Activated CD8-positive, alpha-beta memory T cell treated with anti-CD3 and anti-CD28 coated beads for 36 hours (primary cell): ENCODE measurements at regions not wholly inside any gene's neighbourhood (a gene's known extent, or its start where the extent isn't known, plus 50 kb on each side); places are given as distances from the start of the nearest gene placed in this dataset.

Experiments
- CTCF ChIA-PET: fragments of 350-600 bp; sonication (Branson Sonifier 250); formaldehyde crosslinking; loops from one replicate; lab custom pipeline; 2021; ENCODE audit warnings: antibody characterized with exemption; lab: Charles Lee
- POLR2A ChIA-PET: fragments of 350-600 bp; sonication (Branson Sonifier 250); formaldehyde crosslinking; loops from one replicate; lab custom pipeline; 2021; ENCODE audit warnings: antibody characterized with exemption; lab: Charles Lee

GRCh38 chr1:39085174-39085573 lies 59.0 kb downstream of the NDUFS5 start:
- ChIA-PET CTCF (interaction anchor here (0.5 kb wide), 1 partner anchor 22 kb away, joined by 3 read pairs; no protein-coding TSS in a partner anchor), POLR2A (no interaction called here)

GRCh38 chr1:39086386-39086785 lies 60.2 kb downstream of the NDUFS5 start:
- ChIA-PET CTCF (interaction anchor here (1.1 kb wide), 1 partner anchor 10 kb away, joined by 3 read pairs; no protein-coding TSS in a partner anchor), POLR2A (no interaction called here)

GRCh38 chr1:39086865-39087409 lies 60.8 kb downstream of the NDUFS5 start:
- POLR2A ChIA-PET, result no interaction called here
- CTCF ChIA-PET, result interaction anchor here (1.1 kb wide), 1 partner anchor 11 kb away, joined by 3 read pairs; no protein-coding TSS in a partner anchor

- ChIA-PET POLR2A (no interaction called here), CTCF (no interaction called here)
These were observed 61.3 kb downstream of the NDUFS5 start for GRCh38 chr1:39087435-39087834.

DNA sequence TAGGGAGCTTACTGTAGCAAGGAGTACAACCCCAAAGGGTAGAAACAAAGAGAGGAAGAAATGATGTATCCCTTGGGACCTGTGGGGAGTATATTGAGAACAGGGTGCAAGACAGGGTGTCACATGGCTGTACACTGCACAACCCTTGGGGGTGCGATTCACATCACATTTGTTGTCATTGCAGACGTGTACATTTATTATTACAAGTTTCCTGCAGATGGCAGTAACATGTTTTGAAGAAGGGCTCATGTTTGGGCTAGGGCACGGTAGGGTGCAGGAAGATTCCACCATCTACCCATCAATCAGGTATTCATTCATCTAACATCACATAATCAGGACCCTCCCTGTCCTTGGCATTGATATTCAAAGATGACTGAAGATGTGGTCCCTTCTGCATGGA lies 62.5 kb downstream of the NDUFS5 start:
- CTCF ChIA-PET, result interaction anchor here (1.6 kb wide), 1 partner anchor 270 kb away, joined by 4 read pairs; no protein-coding TSS in a partner anchor
- POLR2A ChIA-PET, result no interaction called here

DNA sequence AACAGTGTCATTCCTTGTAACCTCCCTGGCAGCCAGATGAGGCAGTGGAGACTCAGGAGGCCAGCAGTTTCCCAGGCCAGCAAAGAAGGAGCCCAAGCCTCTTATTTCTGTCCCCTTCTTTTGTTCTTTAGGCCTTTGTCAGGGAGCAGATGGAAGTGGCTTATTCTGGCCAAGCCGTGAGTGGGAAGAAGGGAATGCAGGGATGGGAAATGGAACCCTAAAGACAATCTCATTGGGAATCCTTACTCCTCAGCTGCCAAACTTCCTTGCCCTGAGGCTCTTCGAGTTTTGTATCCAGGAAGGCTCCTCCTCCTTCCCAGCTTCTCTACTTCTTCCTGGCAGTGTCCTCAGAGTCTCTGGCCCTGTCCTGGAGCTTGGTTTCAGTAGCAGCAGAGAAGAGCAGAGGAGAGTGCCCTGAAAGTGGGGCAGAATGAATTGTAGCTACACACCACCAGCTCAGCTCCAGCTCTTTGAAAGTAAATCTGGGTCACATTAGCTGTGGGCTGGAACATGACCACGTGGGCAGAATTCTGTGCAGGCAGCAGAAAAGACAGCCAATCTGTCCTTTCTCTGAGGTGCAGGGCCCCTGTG lies 63.9 kb downstream of the NDUFS5 start:
- ChIA-PET CTCF (interaction anchor here (1.6 kb wide), 1 partner anchor 271 kb away, joined by 4 read pairs; no protein-coding TSS in a partner anchor), POLR2A (no interaction called here)

DNA sequence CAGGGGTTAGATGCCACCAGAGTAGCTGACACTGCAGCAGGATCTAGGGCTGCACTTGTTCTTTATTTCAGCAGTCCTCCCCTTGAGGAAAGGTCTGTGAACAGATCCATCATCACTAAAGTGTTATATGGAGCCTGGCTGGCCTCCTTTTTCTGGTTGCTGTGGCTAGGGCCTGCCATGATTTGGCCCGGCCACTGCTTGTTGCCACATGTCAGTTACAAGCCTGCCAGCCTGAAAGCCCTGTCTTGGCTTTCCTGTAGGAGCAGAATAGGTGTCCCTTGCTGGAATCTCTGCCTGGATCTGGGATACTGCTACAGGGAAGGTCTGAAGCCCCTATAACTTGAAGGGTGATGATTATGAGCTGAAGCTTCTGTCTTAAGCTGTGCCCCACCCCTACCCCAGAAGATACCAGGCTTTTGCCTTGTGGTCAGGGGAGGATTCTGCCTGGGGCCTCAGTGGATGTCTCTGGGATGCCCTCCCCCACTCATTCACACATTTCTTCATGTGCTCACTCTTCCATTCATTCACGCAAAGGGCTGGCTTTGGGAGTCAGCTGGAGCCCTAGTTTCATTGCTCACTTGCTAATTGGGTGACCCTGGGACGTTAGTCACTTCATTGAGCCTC lies 64.7 kb downstream of the NDUFS5 start:
- POLR2A ChIA-PET, result no interaction called here

DNA sequence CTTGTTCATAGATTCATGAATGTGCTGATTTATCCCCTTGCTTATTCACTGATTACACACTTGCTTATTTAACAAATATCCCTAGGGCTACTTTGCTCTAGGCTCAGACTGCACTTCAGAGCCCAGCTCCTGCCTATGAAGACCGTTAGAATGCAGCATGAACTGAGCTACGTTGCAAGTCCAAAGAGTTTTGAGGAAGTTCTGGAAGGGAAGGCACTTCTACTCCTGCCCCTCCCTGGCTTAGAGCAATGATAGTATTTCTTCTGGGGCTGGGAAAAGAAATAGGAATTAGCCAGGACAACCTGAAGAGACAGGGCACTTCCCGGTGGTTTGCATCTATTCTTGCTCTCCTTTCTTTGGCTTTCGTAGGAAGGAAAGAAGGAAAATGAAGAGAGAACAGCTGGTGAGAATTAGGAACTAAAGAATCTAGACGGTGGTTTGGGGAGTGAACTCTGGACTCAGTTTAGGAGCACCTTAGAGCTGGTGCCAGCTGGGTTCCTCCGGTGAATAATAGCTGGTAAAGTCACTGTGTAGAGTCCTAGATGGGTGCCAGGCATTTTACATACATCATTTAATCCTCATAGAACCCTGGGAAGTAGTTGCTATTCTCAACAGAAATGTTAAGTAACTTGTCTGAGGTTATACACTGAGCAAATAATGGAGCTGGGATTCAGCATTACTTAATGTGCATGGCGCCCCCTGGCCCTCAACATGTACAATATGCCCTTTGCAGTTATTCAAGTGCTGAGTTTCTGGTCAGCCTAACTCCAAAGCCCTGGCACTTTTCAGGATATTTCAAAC lies 65.9 kb downstream of the NDUFS5 start:
- ChIA-PET CTCF (interaction anchor here (0.7 to 1.5 kb wide), 7 partner anchors 11 to 449 kb away, joined by 3 to 5 read pairs (median 3); no protein-coding TSS in a partner anchor), POLR2A (no interaction called here)

More for the DNA sequence above, 64.7 kb downstream of the NDUFS5 start:
- CTCF ChIA-PET, result no interaction called here

DNA sequence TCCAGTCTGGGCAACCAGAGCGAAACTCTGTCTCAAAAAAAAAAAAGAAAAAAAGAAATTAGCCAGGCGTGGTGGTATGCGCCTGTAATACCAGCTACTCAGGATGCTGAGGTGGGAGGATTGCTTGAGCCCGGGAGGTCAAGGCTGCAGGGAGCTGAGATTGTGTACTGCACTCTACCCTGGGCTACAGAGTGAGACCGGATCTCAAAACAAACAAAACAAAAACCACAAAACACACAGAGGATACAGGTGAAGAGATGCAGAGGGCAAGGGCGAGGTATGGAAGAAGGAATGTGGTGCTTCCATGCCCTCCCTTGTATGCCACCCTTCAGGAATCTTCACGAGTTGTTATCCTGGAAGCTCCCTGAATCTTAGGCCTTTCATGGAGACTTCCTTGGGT lies 68.5 kb downstream of the NDUFS5 start:
- POLR2A ChIA-PET, result no interaction called here
- CTCF ChIA-PET, result interaction anchor here (0.7 kb wide), 2 partner anchors 80 to 95 kb away, joined by 3 read pairs; no protein-coding TSS in a partner anchor

DNA sequence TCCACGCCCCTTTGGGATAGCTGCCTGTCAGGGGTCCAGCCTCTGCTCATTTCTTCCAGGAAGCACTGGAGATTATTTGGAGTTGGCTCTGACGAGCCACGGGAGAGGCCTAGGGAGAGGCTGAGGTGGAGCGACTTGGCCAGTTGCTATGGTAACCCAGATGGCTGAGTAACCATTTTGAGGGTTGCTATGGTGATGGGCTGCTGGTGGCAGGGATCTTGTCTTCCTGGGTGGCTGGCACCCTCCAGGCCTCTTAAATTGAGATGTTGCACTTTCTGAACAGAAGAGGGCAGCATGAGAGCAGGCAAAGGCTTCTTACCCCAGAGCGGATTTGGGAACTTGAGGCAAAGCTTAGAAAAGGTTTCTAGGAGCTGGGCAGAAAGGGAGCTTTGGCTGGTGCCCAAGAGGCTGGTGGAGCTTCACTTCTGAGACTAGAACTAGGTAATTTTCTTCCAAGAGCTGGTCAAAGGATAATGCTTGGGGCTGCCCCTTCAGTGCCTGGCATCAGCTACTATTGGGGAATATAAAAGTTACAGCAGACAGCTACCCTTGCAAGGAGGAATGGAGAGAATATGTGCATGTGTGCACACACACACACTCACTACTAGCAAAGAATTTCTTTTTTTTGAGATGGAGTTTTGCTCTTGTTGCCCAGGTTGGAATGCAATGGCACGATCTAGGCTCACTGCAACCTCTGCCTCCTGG lies 72.5 kb downstream of the NDUFS5 start:
- POLR2A ChIA-PET, result interaction anchor here (1.0 kb wide), 1 partner anchor 86 kb away, joined by 5 read pairs; no protein-coding TSS in a partner anchor
- CTCF ChIA-PET, result interaction anchor here (0.7 to 3.8 kb wide), 24 partner anchors 10 to 560 kb away, joined by 3 to 19 read pairs (median 3); no protein-coding TSS in a partner anchor

GRCh38 chr1:39102537-39103327 lies 76.6 kb downstream of the NDUFS5 start:
- POLR2A ChIA-PET, result no interaction called here
- CTCF ChIA-PET, result interaction anchor here (0.7 to 1.8 kb wide), 7 partner anchors 56 to 1192 kb away, joined by 3 to 6 read pairs (median 5); no protein-coding TSS in a partner anchor

GRCh38 chr1:39103328-39104157 lies 77.4 kb downstream of the NDUFS5 start:
- POLR2A ChIA-PET, result no interaction called here
- CTCF ChIA-PET, result interaction anchor here (0.8 to 1.8 kb wide), 6 partner anchors 55 to 307 kb away, joined by 3 to 6 read pairs (median 4); no protein-coding TSS in a partner anchor

DNA sequence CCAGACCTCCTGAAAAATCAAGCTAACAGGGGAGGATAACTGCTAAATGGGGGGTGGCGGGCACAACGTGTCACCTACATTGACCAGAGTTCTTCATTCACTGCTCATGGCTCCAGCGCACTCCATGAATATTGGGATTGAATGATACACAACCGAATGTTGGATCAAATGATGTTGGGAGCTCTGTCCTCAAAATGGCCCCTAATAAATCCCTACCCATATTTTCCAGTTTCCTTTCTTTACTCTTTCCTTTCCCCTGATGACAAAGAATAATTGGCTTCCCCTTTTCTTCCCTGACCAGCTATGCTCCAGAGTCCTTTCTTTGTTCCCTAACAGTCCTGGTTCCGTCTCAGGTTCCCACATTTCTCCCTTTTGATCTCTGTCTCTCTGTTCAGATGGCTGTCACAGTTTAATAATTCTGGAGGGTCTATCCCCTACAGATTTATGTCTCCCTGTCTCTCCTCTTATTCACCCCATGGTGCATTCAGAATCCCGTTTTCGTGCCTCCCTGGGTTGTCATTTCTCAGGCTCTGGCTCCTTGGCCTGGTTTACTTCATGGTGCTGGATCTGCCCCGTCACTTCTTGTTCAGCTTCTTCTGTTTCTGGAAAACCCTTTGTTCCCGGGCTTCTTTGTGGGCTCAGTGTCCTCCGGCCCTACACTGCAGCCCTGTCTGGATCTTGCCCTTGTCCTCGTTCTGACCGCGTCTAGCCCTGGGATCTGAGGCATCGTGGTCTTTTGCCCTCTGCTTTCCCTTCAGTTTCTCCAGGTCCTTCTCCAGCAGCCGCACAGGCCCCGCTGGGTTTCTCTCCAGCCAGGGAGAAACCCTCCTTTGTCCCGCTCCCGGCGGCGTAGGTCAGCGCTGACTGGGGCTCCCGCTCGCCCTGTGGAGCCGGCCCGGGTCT lies 78.3 kb downstream of the NDUFS5 start:
- ChIA-PET POLR2A (no interaction called here), CTCF (interaction anchor here (0.9 kb wide), 1 partner anchor 80 kb away, joined by 3 read pairs; no protein-coding TSS in a partner anchor)

DNA sequence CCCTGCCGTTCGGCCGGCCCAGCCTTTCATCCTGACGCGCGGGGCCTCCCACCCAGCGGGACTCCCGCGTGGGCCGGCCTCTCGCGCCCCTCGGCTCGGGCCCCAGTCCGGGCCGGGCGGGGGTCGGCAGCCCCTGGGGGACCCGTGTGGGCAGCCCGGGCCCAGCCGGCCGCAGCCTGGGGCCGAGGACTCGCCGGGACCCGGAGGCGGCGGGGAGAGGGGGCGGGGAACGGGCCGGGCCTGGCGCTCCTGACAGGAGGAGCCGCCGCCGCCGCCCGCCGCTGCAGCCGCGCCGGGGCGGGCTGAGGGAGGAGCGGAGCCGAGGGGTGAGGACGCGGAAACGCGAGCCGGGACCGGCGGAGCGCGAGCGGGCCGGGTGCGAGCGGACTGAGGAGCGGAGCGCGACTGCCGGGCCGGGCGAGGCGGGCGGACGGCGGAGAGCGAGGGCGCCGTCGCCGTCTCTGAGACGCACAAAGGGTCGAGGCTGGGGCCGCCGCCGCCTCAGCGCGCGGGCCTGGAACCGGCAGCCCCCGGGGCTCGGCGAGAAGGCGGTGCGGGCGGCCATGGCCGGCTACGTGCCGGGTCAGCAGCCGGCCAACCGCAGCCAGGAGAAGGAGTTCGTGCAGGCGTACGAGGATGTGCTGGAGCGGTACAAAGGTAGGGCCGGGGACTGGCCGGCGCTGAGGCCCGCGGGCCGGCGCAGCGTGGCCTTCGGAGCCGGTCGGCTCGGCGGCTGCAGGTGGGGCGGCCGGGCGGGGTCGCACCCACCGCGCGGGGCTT lies 79.1 kb downstream of the NDUFS5 start:
- ChIA-PET CTCF (interaction anchor here (1.5 kb wide), 1 partner anchor 86 kb away, joined by 4 read pairs; no protein-coding TSS in a partner anchor), POLR2A (no interaction called here)
